PC-3 (cell line): ENCODE measurements at regions not wholly inside any gene's neighbourhood (a gene's known extent, or its start where the extent isn't known, plus 50 kb on each side); places are given as distances from the start of the nearest gene placed in this dataset.
"Not testable (repeated sequence)": the region's sequence is repeated elsewhere in the genome, so short reads cannot be mapped to it uniquely, and the experiment has no call there.

Experiments used
- ATAC-seq: fragments of 200-7000 bp; cut with Tn5 transposase; 2 replicates; pipeline ENCODE4 v1.9.1; 2020; ENCODE audit warnings: mild to moderate bottlenecking, moderate library complexity
- BruUV-seq: library from RNA; stranded (reverse); fragments of 400-500 nt; replicated peaks from 2 replicates; lab custom pipeline; 2021; lab: Mats Ljungman, UMichigan
- CTCF ChIA-PET: fragments of 300-600 bp; sonication (Branson Sonifier 250); formaldehyde crosslinking; loops from one replicate; lab custom pipeline; 2022; ENCODE audit warnings: antibody characterized with exemption; lab: Charles Lee
- POLR2A ChIA-PET: fragments of 300-600 bp; sonication (Branson Sonifier 250); formaldehyde crosslinking; loops from one replicate; lab custom pipeline; 2022; ENCODE audit warnings: antibody characterized with exemption; ENCODE audit not compliant: unreplicated experiment; lab: Charles Lee
- DNase-seq: peaks from one replicate; pipeline ENCODE4 v3.0.0-alpha.2; 2015
- H2AFZ ChIP-seq: fragments of 300-600 bp; sonication (generic); 2 replicates; pipeline ENCODE4 v1.6.0; 2016; ENCODE audit warnings: antibody characterized with exemption, low read length
- H3F3A ChIP-seq: fragments of 300-600 bp; sonication (generic); one replicate; pipeline ENCODE4 v1.6.0; 2017; ENCODE audit warnings: antibody characterized with exemption, low read length, control low read depth, mild to moderate bottlenecking; ENCODE audit not compliant: unreplicated experiment
- H3K27ac ChIP-seq: fragments of 300-600 bp; sonication (generic); 2 replicates; pipeline ENCODE4 v1.5.1; 2016; ENCODE audit warnings: mild to moderate bottlenecking, low read length
- H3K27me3 ChIP-seq: fragments of 300-600 bp; sonication (generic); 2 replicates; pipeline ENCODE4 v1.6.1; 2016; ENCODE audit warnings: low read length, mixed read lengths
- H3K36me3 ChIP-seq: fragments of 300-600 bp; sonication (generic); 2 replicates; pipeline ENCODE4 v1.6.1; 2016; ENCODE audit warnings: low read depth, mixed run types, low read length, mixed read lengths
- H3K4me1 ChIP-seq: fragments of 300-600 bp; sonication (generic); 2 replicates; pipeline ENCODE4 v1.5.1; 2016; ENCODE audit warnings: low read length; ENCODE audit not compliant: insufficient read depth
- H3K4me2 ChIP-seq: fragments of 300-600 bp; sonication (generic); 2 replicates; pipeline ENCODE4 v1.6.0; 2016; ENCODE audit warnings: low read length
- H3K4me3 ChIP-seq: fragments of 300-600 bp; sonication (generic); 2 replicates; pipeline ENCODE4 v1.5.1; 2016; ENCODE audit warnings: mild to moderate bottlenecking, low read length, mixed read lengths
- H3K79me2 ChIP-seq: fragments of 300-600 bp; sonication (generic); 2 replicates; pipeline ENCODE4 v1.6.1; 2017; ENCODE audit warnings: low read length, mixed read lengths
- H3K9ac ChIP-seq: fragments of 300-600 bp; sonication (generic); 2 replicates; pipeline ENCODE4 v1.6.0; 2016; ENCODE audit warnings: mild to moderate bottlenecking, low read length
- H3K9me2 ChIP-seq: fragments of 300-600 bp; sonication (generic); replicated peaks from 2 replicates; pipeline ENCODE4 v1.6.1; 2016; ENCODE audit warnings: mixed run types, low read length, mixed read lengths
- H3K9me3 ChIP-seq: fragments of 300-600 bp; sonication (generic); 2 replicates; pipeline ENCODE4 v1.6.1; 2016; ENCODE audit warnings: low read length, mixed read lengths
- H4K20me1 ChIP-seq: fragments of 300-600 bp; sonication (generic); 2 replicates; pipeline ENCODE4 v1.6.1; 2016; ENCODE audit warnings: low read length, mixed read lengths
- EZH2 ChIP-seq: fragments of 300-600 bp; sonication (generic); IDR thresholded peaks from one replicate; pipeline ENCODE4 v1.6.1; 2017; ENCODE audit warnings: antibody characterized with exemption, mild to moderate bottlenecking, low read length; ENCODE audit not compliant: unreplicated experiment
- EZH2phosphoT487 ChIP-seq: fragments of 300-600 bp; sonication (generic); IDR thresholded peaks from 2 replicates; pipeline ENCODE4 v1.6.1; 2018; ENCODE audit warnings: mild to moderate bottlenecking, antibody characterized with exemption, low read length, borderline replicate concordance
- intact Hi-C: fragments of 100-400 bp; cut with micrococcal nuclease; formaldehyde crosslinking; loops from 2 replicates; pipeline ENCODE4 v1.9.0; 2023
- TF ChIP-seq, protein P1 (sequence below): fragments of 300-600 bp; sonication (generic); conservative IDR thresholded peaks from 2 replicates; pipeline ENCODE4 v1.5.1; 2017; ENCODE audit warnings: antibody characterized with exemption, low read depth, mild to moderate bottlenecking, low read length

DNA sequence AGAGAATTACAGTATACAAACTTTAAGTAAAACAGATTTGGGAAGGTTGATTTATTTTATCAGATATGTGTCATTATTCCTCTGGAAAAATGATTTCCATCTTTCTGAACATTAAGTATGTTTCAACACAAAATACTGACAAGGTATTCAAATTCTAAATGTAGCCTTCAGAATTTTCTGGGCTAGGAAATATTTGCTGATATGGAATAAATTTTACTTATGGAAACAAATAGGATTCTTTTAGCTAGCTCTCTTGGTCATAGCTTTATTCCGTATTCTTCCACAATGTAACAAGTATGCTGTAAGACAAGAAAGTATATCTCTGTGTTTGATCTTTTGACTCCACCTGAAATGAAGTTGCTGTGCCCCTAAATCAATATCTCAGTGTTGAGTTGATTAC lies 1125.2 kb upstream of the CITED2 start:
- Histone ChIP-seq H3K27ac (no peak overlapping the region), H4K20me1 (no peaks in the 10 kb centered on the region), H3K4me2 (no peak overlapping the region), H3K9me3 (no peaks in the 10 kb centered on the region), H3K9me2 (no peaks in the 10 kb centered on the region), H2AFZ (no peak overlapping the region), H3K4me3 (no peak overlapping the region), H3K79me2 (no peaks in the 10 kb centered on the region), H3K9ac (no peak overlapping the region), H3F3A (no peaks in the 10 kb centered on the region), H3K4me1 (peaks cover 16% of the 10 kb centered on the region), H3K27me3 (no peaks in the 10 kb centered on the region), H3K36me3 (no peaks in the 10 kb centered on the region)
- ATAC-seq (no peak), DNase-seq (no peak)
- ChIA-PET POLR2A (no interaction called here), CTCF (no interaction called here)
- intact Hi-C loops, result no loop called here
- no peak for TF ChIP-seq EZH2
- TF ChIP-seq EZH2phosphoT487, result no peak
- TF ChIP-seq, protein P1, sequence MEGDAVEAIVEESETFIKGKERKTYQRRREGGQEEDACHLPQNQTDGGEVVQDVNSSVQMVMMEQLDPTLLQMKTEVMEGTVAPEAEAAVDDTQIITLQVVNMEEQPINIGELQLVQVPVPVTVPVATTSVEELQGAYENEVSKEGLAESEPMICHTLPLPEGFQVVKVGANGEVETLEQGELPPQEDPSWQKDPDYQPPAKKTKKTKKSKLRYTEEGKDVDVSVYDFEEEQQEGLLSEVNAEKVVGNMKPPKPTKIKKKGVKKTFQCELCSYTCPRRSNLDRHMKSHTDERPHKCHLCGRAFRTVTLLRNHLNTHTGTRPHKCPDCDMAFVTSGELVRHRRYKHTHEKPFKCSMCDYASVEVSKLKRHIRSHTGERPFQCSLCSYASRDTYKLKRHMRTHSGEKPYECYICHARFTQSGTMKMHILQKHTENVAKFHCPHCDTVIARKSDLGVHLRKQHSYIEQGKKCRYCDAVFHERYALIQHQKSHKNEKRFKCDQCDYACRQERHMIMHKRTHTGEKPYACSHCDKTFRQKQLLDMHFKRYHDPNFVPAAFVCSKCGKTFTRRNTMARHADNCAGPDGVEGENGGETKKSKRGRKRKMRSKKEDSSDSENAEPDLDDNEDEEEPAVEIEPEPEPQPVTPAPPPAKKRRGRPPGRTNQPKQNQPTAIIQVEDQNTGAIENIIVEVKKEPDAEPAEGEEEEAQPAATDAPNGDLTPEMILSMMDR, result no peak
- BruUV-seq, result no TSS peak

DNA sequence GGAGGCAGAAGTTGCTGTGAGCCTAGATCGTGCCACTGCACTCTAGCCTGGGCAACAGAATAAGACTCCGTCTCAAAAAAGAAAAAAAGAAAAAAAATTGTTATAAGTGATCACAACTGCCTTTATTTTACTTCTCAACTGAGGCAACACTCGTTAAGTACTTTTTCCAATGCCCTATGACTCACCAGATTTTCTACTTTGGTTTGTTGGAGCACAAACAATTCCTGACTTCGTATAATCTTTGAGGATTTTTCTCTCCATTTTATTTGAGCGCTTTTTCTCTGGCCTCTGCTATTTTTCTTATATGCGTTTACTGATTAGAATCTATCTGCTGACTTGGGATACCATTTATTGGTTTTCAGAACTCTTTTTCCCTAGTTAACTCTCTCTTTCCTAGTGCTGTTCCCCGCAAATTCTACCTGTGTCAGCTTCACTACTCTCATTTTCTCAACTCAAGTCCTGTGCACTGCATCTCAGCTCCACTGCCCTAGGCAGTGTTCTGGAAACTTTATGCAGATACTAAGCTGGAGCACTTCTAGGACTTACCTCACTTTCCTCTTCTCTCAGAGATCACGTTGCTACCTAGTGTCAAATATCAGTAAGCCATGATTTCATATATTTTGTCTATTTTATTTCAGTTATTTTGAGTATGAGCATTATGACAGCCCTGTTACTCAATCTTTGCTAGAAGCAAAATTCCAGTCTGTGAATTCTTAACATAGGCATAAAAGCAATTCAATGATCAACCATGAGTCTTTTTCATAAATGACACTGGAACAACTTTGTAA lies 1120.1 kb upstream of the CITED2 start:
- Histone ChIP-seq H3K4me2 (peak overlapping the region; percentile 39; the same call in 1 of the 2 replicates), H3K9me3 (no peaks in the 10 kb centered on the region), H3K79me2 (no peaks in the 10 kb centered on the region), H4K20me1 (no peaks in the 10 kb centered on the region), H3K27me3 (no peaks in the 10 kb centered on the region), H3K4me3 (no peak overlapping the region), H3K36me3 (no peaks in the 10 kb centered on the region), H3K27ac (peak overlapping the region; percentile 52), H3F3A (no peaks in the 10 kb centered on the region), H3K4me1 (peaks cover 20% of the 10 kb centered on the region), H2AFZ (peak overlapping the region; percentile 28; the same call in 1 of the 2 replicates), H3K9ac (peak overlapping the region; percentile 8; the same call in 1 of the 2 replicates), H3K9me2 (no peaks in the 10 kb centered on the region)
- ChIA-PET POLR2A (no interaction called here), CTCF (no interaction called here)
- no peak for TF ChIP-seq EZH2
- TF ChIP-seq EZH2phosphoT487, result no peak
- TF ChIP-seq, protein P1, result no peak
- intact Hi-C loops, result no loop called here
- DNase-seq (peak; percentile 35), ATAC-seq (peak; percentile 20)
- BruUV-seq, result no TSS peak

DNA sequence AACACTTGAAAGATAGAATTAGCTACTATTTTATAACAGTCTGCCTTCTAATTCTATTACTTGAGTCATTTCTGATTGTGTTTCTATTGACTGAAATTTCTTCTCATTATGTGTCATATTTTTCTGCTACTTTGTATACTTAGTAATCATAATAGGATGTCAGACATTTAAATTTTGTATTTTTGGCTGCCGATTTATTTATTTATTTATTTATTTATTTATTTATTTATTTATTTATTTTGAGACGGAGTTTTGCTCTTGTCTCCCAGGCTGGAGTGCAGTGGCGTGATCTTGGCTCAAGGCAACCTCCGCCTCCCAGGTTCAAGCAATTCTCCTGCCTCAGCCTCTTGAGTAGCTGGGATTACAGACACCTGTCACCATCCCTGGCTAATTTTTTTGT lies 1119.0 kb upstream of the CITED2 start:
- H3K9me3 ChIP-seq, H3F3A ChIP-seq, intact Hi-C loops, CTCF ChIA-PET, H3K36me3 ChIP-seq, H3K27ac ChIP-seq, H3K9ac ChIP-seq, H3K27me3 ChIP-seq, H3K4me3 ChIP-seq, BruUV-seq, POLR2A ChIA-PET, H3K4me2 ChIP-seq, H2AFZ ChIP-seq, H3K79me2 ChIP-seq, DNase-seq, H3K9me2 ChIP-seq, H4K20me1 ChIP-seq, ATAC-seq: not testable (repeated sequence)
- H3K4me1 ChIP-seq, result peaks cover 20% of the 10 kb centered on the region
